GM10248 (cell line): ENCODE measurements at regions not wholly inside any gene's neighbourhood (a gene's known extent, or its start where the extent isn't known, plus 50 kb on each side); places are given as distances from the start of the nearest gene placed in this dataset.

Experiments
- CTCF ChIA-PET: fragments of 300-600 bp; sonication (Branson Sonifier 250); formaldehyde crosslinking; extraction: SDS; loops from one replicate; lab custom pipeline; 2021; ENCODE audit warnings: antibody characterized with exemption; lab: Yijun Ruan, JAX
- POLR2A ChIA-PET: fragments of 350-650 bp; sonication (Branson Sonifier 250); formaldehyde crosslinking; extraction: SDS; loops from one replicate; lab custom pipeline; 2020; ENCODE audit warnings: antibody characterized with exemption; lab: Yijun Ruan, JAX
- DNase-seq: peaks from one replicate; pipeline ENCODE4 v3.0.0; 2012; ENCODE audit errors: extremely low spot score
- CTCF ChIP-seq: IDR thresholded peaks from 2 replicates; pipeline ENCODE4 v1.5.1; 2012; ENCODE audit warnings: mild to moderate bottlenecking, low read depth; ENCODE audit errors: extremely low read depth, missing control alignments, control extremely low read depth

DNA sequence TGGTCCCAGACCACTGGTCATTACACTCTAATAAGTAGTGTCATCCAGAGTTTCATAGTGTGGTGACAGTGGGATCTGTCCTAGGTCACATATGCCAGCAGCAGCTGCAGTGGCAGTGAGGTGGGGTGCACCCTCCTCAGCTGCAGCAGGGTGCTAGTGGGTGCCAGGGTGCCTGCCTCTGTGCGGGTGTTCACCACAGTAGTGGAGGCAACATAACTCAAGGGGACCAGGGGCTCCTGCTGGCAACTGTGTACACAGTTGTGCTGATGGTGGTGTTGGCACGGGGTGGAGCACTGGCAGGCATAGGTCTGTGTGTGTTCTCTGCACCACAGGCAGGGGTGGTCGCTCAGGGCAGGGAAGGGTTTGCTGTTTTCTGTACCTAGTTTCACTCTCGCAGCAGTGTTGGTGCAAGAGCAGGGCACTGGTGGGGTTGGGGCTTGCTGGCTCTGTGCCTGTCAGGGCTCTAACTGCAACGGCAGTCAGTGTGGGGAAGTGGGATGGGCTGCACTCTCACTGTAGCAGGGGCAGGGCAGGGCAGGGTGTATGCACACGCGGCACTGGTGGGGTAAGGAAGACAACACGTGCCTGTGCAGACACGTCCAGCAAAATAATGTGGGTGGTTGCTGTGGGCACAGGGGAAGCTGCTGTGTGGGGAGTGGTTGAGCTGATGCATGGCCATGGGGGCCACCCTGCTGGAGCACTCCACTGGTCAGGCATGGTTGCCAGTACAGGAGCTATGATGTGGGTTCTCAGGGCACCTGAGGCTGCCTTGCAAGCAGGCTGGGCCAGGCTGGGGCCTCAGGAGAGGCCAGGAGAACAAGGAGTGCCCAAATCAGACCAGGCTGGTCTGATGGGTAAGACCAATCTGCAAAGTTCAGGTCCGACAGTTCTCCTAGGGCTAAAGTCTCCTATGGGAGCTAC is 226.6 kb downstream of the MEIS1 start:
- no peak for DNase-seq
- TF ChIP-seq CTCF, result no peak
- ChIA-PET CTCF (no interaction called here), POLR2A (no interaction called here)

- ChIA-PET POLR2A (interaction anchor here (0.6 kb wide), 1 partner anchor 733 kb away, joined by 7 read pairs; no protein-coding TSS in a partner anchor), CTCF (no interaction called here)
- no peak for TF ChIP-seq CTCF
- no peak for DNase-seq
Observed at GRCh38 chr2:66665124-66665984, 230.4 kb downstream of the MEIS1 start.

DNA sequence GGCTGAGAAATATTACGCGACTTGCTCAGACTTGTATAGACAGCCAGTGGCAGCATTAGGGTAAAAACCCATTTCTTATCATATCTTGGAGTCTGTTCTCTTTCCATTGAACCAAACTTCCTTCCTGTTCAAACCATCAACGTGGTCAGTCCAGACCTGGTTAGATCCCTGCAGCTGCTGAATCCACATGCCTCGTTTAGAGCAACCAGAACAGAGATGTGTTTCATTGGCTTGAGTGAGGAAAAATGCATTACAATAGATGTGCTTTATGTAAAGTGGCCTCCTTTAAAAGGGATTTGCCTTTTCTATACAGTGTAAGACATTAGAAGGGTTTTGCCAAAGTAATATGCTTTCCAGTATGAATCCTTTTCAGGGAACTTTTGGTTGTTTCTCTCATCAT is 232.4 kb downstream of the MEIS1 start:
- DNase-seq, result no peak
- ChIA-PET CTCF (no interaction called here), POLR2A (no interaction called here)
- TF ChIP-seq CTCF, result no peak

DNA sequence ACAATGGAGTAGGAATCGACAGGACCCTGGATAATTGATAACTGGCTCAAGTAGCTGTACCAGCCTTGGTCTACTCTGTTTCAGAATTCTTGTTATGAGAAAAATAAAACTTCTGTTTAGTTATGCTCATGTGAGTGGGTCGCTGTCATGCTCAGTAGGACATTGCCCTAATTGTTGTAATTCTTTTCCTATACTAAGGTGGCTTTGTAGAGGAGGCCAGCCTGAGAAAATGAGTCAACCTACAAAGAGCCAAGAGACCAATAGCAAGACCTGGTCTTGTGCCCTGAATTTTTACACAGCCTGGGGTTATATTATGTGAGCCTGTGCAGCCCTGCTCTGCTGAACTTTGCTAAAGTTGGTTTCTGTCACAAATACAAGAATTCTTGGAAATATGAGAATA is 238.4 kb downstream of the MEIS1 start:
- DNase-seq, result no peak
- POLR2A ChIA-PET, result no interaction called here
- CTCF ChIA-PET, result no interaction called here
- no peak for TF ChIP-seq CTCF

- ChIA-PET CTCF (no interaction called here), POLR2A (no interaction called here)
- TF ChIP-seq CTCF, result no peak
- no peak for DNase-seq
Observed at GRCh38 chr2:66674087-66674486, 239.2 kb downstream of the MEIS1 start.

DNA sequence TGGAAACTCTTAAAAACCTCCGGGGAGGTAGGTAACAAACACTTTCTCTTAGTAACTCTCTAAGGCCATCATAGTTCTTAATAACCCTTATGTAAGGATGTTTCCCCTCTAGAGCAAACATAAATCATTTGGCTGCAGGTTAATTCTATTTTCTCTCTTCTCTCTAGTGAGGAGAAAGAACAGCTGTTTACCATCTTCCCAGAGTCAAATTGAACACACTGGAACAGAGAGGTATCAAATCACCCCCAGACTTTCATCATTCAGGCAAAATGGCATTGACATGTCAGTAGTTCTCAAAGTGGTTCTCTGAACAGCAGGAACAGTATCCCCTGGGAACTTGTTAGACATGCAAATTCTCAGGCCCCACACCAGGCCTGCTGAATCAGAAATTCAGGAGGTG is 240.7 kb downstream of the MEIS1 start:
- ChIA-PET POLR2A (no interaction called here), CTCF (no interaction called here)
- no peak for DNase-seq
- no peak for TF ChIP-seq CTCF
